Stimulated activated naive B cell treated with anti-CD40 and anti-IgM and Interleukin-4, amounts not matched to agents 10 μg/mL and 1 μg/mL and 100 μg/mL, for 72 hours (primary cell): ENCODE measurements at regions not wholly inside any gene's neighbourhood (a gene's known extent, or its start where the extent isn't known, plus 50 kb on each side); places are given as distances from the start of the nearest gene placed in this dataset.

Experiments used
- ATAC-seq, 2 donors: fragments of 150-1000 bp; cut with Tn5 transposase; replicated peaks; 2 replicates each; pipeline ENCODE4 v1.10.0; 2021; ENCODE audit warnings: moderate library complexity in 1 of 2
- DNase-seq: peaks from one replicate; pipeline ENCODE4 v3.0.0; 2021
- H3K27ac Mint-ChIP-seq: one replicate; pipeline ENCODE4 v1.8.0; 2022; ENCODE audit warnings: mild to moderate bottlenecking, mixed read lengths
- H3K27me3 Mint-ChIP-seq, 2 donors: one replicate each; pipeline ENCODE4 v1.8.0; 2022; ENCODE audit warnings: mixed read lengths in 2 of 2
- H3K36me3 Mint-ChIP-seq, 2 donors: one replicate each; pipeline ENCODE4 v1.8.0; 2022; ENCODE audit warnings: mixed read lengths in 2 of 2, mild to moderate bottlenecking in 1 of 2
- H3K4me1 Mint-ChIP-seq, 2 donors: one replicate each; pipeline ENCODE4 v1.8.0; 2022; ENCODE audit warnings: mixed read lengths in 2 of 2, mild to moderate bottlenecking in 1 of 2
- H3K4me3 Mint-ChIP-seq, 2 donors: one replicate each; pipeline ENCODE4 v1.8.0; 2022; ENCODE audit warnings: mild to moderate bottlenecking in 2 of 2, mixed read lengths in 2 of 2, moderate library complexity in 1 of 2
- H3K9me3 Mint-ChIP-seq, 2 donors: one replicate each; pipeline ENCODE4 v1.8.0; 2022; ENCODE audit warnings: mixed read lengths in 2 of 2, mild to moderate bottlenecking in 1 of 2

DNA sequence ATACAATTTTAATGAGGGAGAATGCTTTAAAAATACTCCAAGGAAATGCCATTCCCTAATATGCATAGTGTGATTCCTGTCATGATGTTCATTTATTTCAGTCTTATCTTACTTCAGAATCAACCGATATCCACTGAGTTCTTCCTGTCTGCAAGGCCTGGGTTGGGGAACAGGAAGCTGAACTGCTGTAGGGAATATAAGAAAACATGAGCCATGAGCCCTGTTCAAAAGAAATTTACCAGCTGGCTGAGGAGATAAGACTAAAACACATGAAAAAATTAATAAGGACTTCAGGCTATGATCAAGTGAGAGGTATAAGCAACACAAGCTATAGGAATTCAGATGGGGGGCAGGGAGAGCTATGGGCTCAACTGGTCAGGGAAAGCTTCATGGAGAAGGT lies 184.7 kb downstream of the PLPP4 start:
- Mint-ChIP-seq H3K9me3 (no peaks in the 10 kb centered on the region), H3K27ac (no peak overlapping the region), H3K4me1 (no peaks in the 10 kb centered on the region), H3K36me3 (no peaks in the 10 kb centered on the region), H3K27me3 (no peaks in the 10 kb centered on the region), H3K4me3 (no peak overlapping the region)
- ATAC-seq = no peak
- no peak for DNase-seq

DNA sequence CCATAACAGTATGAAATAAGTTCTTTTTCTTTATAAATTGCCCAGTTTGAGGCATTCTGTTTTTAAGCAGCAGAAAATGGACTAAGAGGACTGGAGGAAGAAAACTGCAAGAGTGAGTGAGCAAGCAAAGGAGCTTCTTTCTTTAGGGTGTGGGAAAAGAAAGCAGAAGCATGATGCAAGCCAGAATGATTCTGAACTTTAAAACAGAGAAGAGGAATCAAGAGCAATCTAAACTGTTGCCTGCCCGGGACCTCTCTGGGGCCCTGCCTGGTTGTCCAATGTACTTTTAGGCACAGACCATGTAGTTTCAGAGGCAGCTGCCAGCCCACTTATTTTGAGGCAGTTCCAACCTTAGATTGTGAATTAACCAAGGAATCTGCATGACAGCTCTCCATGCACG lies 186.3 kb downstream of the PLPP4 start:
- H3K4me1 Mint-ChIP-seq = no peaks in the 10 kb centered on the region
- no peak overlapping the region for H3K27ac Mint-ChIP-seq
- H3K27me3 Mint-ChIP-seq = no peaks in the 10 kb centered on the region
- H3K36me3 Mint-ChIP-seq = no peaks in the 10 kb centered on the region
- no peak overlapping the region for H3K4me3 Mint-ChIP-seq
- DNase-seq (no peak), ATAC-seq (no peak)
- no peaks in the 10 kb centered on the region for H3K9me3 Mint-ChIP-seq

DNA sequence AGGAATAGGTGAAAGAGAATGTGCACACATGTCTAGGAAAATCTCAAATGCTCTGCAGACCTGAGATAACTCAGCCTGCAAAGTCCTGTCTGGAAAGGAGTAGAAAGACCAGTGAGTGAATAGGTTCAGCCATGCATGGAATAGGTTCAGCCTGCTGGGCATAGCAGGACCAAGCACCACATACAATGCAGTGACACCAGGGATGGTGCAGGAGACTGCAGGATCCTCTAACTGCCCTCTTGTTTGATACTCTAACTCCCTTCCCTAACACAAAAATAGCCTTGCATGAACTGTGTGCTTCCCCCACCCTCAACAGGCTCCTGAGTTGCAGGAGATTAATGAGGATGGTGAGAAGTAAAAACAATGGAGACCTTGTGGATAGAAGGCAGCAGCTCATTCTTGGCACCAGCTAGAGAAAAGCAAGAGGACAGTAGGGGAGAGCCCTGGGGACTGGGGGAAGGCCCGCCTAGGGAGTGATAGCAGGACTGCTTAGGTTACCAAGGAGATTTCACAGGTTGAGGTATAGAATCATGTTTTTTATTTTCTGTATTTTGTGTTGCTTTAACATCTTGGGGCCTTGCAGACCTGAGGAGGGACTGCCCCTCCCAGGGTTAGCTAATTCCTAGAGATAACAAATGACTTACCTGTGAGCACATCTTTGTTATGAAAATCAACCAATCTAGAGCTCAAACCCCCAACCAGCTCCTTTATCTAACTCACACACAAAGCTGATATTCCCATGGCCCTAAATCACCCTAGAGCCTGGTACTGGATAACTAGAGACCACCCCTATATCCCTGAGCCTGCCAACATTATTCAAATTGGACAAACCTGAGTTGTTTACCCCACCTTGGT lies 187.8 kb downstream of the PLPP4 start:
- H3K27ac Mint-ChIP-seq = no peak overlapping the region
- H3K9me3 Mint-ChIP-seq = no peaks in the 10 kb centered on the region
- no peaks in the 10 kb centered on the region for H3K27me3 Mint-ChIP-seq
- DNase-seq (no peak), ATAC-seq (no peak)
- H3K4me3 Mint-ChIP-seq = no peak overlapping the region
- no peaks in the 10 kb centered on the region for H3K36me3 Mint-ChIP-seq
- no peaks in the 10 kb centered on the region for H3K4me1 Mint-ChIP-seq

DNA sequence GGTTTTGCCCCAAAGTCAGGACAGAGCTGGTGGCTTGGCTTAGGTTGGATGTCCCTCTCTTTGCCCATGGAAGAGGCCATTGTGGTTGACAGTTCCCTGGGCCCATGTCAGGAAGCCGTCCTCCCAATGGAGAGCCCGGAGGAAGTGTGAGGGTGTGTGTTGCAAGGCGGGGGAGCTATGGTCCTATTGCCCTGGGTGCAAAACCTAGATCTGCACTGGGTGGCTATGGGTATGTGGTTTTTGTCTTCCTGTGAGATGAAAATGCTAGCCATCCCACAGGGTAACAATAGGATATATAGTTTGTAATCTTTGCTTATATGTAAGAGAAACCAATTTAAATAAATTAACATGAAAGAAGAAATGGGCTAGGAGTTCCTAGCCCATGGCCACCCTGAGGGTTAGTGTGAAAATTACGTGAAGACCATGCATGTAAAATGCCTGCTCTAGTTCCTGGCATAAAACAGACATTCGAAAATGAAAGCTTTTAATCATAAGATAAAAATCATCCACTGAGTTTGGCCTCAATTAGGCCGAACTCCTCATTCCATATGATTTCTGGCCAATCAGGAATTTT lies 189.2 kb downstream of the PLPP4 start:
- H3K27ac Mint-ChIP-seq = no peak overlapping the region
- ATAC-seq (no peak), DNase-seq (no peak)
- no peaks in the 10 kb centered on the region for H3K36me3 Mint-ChIP-seq
- H3K4me1 Mint-ChIP-seq = no peaks in the 10 kb centered on the region
- no peaks in the 10 kb centered on the region for H3K9me3 Mint-ChIP-seq
- no peaks in the 10 kb centered on the region for H3K27me3 Mint-ChIP-seq
- H3K4me3 Mint-ChIP-seq = no peak overlapping the region

DNA sequence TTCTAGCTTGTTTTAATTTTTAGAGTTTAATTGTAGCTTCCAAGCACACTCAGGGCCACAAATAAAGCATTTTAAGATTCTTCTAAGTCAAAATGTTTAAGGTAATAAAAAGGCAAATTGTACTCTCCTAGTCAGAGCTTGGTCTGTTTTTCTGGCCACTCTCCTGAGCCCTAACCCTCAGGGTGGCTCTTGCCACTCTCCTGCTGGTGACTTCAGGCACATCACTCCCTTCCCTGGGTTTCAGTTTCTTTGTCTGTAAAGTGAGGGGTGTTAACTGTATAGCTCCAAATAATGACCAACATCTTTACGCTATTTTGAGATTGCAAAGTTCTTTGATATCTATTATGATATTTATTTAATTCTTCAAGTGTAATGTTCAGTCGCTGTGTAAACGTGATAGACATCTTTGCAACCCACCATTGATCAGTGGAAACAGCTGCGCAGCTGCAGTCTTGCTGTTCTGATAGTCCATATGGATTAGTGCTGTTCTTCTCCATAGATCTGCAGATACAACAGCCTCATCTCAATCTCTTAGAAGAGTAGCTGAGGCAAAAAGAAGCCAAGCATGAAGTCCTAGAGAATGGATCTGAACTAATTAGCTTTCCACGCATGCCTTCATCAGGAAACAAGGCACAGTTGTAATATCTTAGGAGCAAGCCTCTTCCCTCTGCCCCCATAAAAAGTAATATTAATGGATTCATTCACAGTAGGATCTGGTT lies 189.9 kb downstream of the PLPP4 start:
- Mint-ChIP-seq H3K36me3 (no peaks in the 10 kb centered on the region), H3K27ac (no peak overlapping the region), H3K4me3 (no peak overlapping the region), H3K27me3 (no peaks in the 10 kb centered on the region), H3K4me1 (no peaks in the 10 kb centered on the region), H3K9me3 (no peaks in the 10 kb centered on the region)
- DNase-seq (no peak), ATAC-seq (no peak)

DNA sequence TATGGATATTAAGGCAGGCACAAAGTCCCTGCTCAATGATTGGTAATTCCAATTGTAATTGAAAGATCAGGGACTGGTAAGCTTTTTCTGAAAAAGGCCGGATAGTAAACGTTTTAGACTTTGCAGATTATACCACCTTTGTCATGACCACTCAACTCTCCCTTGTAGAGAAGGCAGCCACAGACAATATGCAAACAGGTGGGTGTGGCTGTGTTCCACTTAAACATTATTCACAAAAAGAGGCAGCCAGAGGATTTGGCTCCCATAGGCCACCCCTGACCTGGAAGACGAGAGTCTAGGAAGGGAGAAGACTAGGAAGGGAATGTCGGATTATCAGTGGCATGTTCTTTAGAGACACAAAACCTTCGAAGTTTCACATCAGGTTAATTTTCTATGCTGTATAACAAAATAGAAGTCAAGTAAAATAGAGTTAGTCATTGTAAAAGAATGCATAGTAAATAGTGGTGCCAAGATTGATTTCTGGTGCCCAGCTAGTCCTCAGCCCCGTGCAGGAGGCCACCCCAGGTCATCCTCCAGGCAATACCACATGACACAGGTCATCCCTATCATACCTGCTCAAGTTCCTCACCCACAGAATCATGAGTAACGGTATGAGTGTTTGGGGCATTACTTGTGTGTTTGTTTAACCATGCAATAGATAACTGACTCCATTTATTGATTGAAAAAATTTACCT lies 193.8 kb downstream of the PLPP4 start:
- Mint-ChIP-seq H3K27ac (no peak overlapping the region), H3K4me3 (no peak overlapping the region), H3K4me1 (no peaks in the 10 kb centered on the region), H3K36me3 (no peaks in the 10 kb centered on the region), H3K9me3 (no peaks in the 10 kb centered on the region), H3K27me3 (no peaks in the 10 kb centered on the region)
- DNase-seq (no peak), ATAC-seq (no peak)

DNA sequence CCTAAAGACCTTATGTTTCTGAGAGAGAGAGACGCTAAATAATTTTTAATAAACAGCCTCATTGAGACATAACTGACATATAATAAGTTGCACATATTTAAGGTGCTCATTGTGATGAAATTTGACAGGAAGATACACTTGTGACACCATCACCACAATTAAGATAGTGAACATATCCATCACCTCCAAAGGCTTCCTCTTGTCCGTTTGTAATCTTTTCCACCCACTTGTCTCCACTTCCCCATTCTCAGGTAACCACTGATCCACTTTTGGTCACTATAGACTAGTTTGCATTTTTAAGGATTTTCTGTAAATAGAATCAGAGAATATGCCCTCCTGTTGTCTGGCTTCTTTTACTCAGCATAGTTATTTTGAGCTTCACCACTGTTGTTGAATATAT lies 195.1 kb upstream of the WDR11 start:
- ATAC-seq (no peak), DNase-seq (no peak)
- Mint-ChIP-seq H3K4me3 (no peak overlapping the region), H3K36me3 (no peaks in the 10 kb centered on the region), H3K9me3 (no peaks in the 10 kb centered on the region), H3K27ac (no peak overlapping the region), H3K27me3 (peaks cover 0 to 4% of the 10 kb centered on the region in 2 donors), H3K4me1 (no peaks in the 10 kb centered on the region)

DNA sequence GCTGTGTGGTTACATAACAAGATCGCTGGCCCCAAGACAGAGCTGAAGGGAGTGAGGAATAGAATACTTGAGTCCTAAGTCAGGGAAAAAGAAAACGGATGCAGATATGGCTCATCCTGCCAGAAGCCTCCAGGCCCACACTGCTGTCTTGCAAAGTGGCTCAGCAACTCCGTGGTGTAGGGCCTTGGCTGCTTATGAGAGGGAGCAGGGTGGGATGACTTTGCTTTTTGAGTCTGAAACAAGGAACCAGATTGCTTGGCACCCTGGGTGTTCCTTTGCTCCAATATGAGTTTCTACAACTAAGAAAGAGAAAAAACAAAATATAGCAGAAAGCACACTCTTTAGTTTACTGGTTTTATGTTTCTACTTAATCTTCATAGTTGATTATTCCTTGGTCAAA lies 193.8 kb upstream of the WDR11 start:
- no peaks in the 10 kb centered on the region for H3K9me3 Mint-ChIP-seq

DNA sequence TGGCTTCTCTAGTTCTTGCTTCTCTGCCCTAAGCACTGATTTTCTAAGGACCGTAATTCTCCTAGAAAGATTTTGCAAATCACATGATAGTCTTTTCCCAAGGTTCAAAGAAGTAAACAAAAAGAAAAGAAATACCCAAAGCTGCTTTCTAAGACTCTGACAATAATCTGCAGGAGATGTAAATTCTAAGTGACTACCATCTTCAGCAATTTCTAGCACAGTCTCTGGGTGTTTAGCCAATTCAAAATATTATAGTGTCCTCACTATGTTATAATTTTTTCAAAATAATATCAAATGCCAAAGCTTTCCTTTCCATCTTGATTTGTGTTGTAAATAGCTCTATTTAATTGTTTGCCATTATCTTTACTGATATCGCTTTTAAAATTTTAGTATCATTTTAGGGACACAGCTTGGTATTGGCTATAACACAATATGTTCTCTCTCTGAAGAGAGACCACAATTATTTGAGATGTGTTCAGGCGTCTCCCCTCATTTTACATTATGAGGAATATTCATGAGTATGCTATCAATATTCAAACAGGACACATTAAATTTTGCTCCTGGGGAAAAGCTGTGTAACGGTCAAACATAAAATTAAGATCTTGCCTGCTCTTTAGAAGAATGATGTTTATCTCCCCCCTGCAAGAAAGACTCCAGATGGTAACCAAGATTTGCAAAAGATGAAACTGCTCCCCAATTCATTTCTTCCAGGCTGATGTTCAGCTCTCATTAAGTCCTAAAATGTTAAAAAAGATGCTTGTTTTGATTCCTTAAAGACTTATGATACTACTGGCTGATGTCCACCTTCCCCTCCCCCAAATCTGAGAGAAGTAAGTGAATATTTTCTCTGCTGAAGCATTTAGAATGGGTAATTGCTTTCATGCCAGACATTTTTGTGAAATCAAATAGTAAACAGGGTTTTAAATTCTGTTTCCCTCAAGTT lies 191.9 kb upstream of the WDR11 start:
- no peaks in the 10 kb centered on the region for H3K4me1 Mint-ChIP-seq
- H3K9me3 Mint-ChIP-seq = no peaks in the 10 kb centered on the region
- no peaks in the 10 kb centered on the region for H3K36me3 Mint-ChIP-seq
- H3K4me3 Mint-ChIP-seq = no peak overlapping the region
- H3K27me3 Mint-ChIP-seq = peaks cover 0 to 4% of the 10 kb centered on the region in 2 donors
- ATAC-seq (no peak), DNase-seq (no peak)
- H3K27ac Mint-ChIP-seq = no peak overlapping the region

More for the DNA sequence above, 193.8 kb upstream of the WDR11 start:
- Mint-ChIP-seq H3K4me1 (no peaks in the 10 kb centered on the region), H3K27ac (no peak overlapping the region), H3K4me3 (no peak overlapping the region), H3K36me3 (no peaks in the 10 kb centered on the region), H3K27me3 (peaks cover 0 to 4% of the 10 kb centered on the region in 2 donors)
- ATAC-seq (no peak), DNase-seq (no peak)

DNA sequence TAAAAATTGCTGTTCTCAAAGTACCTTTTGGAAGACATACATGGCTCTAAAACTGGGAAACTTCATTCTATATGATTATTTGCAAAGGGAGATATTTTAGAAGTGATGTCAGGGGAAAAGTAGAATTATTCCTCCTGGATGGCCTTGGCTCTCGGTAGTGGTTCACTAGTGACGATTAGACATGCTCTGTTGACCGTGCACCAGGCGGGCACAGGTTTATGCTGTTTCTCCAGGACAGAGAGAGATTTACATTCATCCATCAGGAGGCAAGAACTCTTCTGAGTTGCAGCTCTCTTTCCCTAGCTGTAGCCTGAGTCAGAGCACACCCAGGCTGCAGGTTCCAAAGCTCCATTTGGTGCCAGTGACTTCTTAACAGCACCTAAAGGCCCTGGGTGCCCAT lies 184.9 kb upstream of the WDR11 start:
- no peak overlapping the region for H3K27ac Mint-ChIP-seq
- H3K4me1 Mint-ChIP-seq = no peaks in the 10 kb centered on the region
- H3K4me3 Mint-ChIP-seq = no peak overlapping the region
- DNase-seq (no peak), ATAC-seq (no peak)
- H3K27me3 Mint-ChIP-seq = peaks cover 0 to 7% of the 10 kb centered on the region in 2 donors
- no peaks in the 10 kb centered on the region for H3K36me3 Mint-ChIP-seq
- no peaks in the 10 kb centered on the region for H3K9me3 Mint-ChIP-seq

DNA sequence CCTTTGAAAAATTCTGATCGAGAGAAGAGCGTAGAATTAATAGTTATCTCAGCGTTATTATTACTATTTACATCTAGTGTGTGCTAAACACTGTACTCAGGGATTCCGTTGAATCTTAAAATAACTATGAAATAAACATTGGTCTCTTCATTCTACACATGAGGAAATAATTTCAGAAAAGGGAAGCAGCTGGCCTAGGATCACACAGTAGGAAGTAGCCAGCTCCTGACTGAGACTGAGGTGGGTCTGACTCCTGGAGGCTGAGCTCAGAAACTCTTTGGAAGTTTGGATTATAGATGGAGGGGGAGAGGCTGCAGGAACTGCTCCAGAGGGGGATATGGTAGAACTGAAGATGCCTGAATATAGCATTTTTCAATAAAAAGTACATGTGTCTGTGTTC lies 183.9 kb upstream of the WDR11 start:
- peaks cover 0 to 7% of the 10 kb centered on the region in 2 donors for H3K27me3 Mint-ChIP-seq
- peaks cover 0 to 3% of the 10 kb centered on the region in 2 donors for H3K9me3 Mint-ChIP-seq
- H3K4me3 Mint-ChIP-seq = no peak overlapping the region
- ATAC-seq (no peak), DNase-seq (no peak)
- no peak overlapping the region for H3K27ac Mint-ChIP-seq
- no peaks in the 10 kb centered on the region for H3K36me3 Mint-ChIP-seq
- H3K4me1 Mint-ChIP-seq = no peaks in the 10 kb centered on the region

DNA sequence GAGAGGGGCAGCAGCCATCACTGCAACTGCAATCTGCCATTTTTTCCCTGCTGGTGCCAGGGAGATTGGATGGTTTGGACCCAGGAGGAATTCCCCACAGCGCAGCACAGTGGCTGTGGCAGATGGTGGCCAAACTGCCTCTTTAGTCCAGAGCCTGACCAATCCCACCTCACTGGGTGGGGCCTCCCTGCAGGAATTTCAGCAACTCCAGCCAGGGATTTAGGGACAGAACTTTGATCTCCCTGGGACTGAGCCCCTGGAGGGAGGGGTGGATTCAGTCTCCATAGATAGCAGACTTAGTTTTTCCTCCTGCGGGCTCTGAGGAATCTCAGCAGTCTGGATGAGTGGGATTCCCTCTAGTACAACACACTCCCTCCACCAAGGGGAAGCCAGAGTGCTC lies 179.7 kb upstream of the WDR11 start:
- ATAC-seq = no peak
- Mint-ChIP-seq H3K27me3 (peaks cover 0 to 13% of the 10 kb centered on the region in 2 donors), H3K4me1 (no peaks in the 10 kb centered on the region), H3K27ac (no peak overlapping the region), H3K4me3 (no peak overlapping the region), H3K9me3 (peaks cover 6 to 23% of the 10 kb centered on the region in 2 donors), H3K36me3 (no peaks in the 10 kb centered on the region)
- DNase-seq = no peak

DNA sequence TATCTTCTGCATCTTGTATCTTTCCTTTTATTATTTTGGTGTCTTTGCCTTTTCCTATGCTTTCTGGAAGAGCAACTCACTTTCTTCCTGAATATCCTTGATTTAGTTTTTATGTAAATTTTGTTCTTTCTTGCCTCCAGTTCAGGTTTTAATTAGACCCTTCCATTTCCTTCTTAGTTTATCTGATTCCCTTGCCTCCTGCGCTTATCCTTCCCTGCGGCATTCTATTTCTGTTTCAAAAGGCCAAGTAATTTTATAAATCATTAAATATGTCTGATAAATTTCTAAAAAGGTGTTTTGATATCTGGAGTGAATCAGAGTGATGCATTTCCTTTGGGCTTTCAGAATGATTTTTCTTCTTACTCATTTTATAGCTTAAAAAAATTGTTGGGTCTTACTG lies 167.7 kb upstream of the WDR11 start:
- Mint-ChIP-seq H3K9me3 (peaks cover under 1 to 2% of the 10 kb centered on the region in 2 donors), H3K4me3 (no peak overlapping the region), H3K36me3 (no peaks in the 10 kb centered on the region), H3K4me1 (no peaks in the 10 kb centered on the region), H3K27me3 (peaks cover 0 to 5% of the 10 kb centered on the region in 2 donors), H3K27ac (no peak overlapping the region)
- DNase-seq = no peak
- no peak for ATAC-seq
